Astrocyte (in vitro differentiated cells and primary cell): ENCODE measurements at regions not wholly inside any gene's neighbourhood (a gene's known extent, or its start where the extent isn't known, plus 50 kb on each side); places are given as distances from the start of the nearest gene placed in this dataset.

Source experiments
- DNase-seq: peaks from one replicate; pipeline ENCODE4 v3.0.0-alpha.2; 2010; ENCODE audit warnings: low read depth
- FAIRE-seq: peaks from 2 replicates; lab custom pipeline; 2011; peaks lifted over from hg19 to GRCh38; lab: Jason Lieb, UNC
- H2AFZ ChIP-seq: 2 replicates; pipeline ENCODE4 v1.6.0; 2012; ENCODE audit warnings: low read depth, low read length, inconsistent platforms
- H3K27ac ChIP-seq: 2 replicates; pipeline ENCODE4 v1.5.1; 2011; ENCODE audit warnings: low read depth, low read length, inconsistent platforms
- H3K27me3 ChIP-seq: 2 replicates; pipeline ENCODE4 v1.6.0; 2011; ENCODE audit warnings: low read length, inconsistent platforms; ENCODE audit not compliant: insufficient read depth
- H3K36me3 ChIP-seq: 2 replicates; pipeline ENCODE4 v1.5.1; 2011; ENCODE audit warnings: low read length, inconsistent platforms; ENCODE audit not compliant: insufficient read depth
- H3K4me1 ChIP-seq: 2 replicates; pipeline ENCODE4 v1.5.1; 2011; ENCODE audit warnings: low read length, inconsistent platforms; ENCODE audit not compliant: insufficient read depth
- H3K4me2 ChIP-seq: 2 replicates; pipeline ENCODE4 v1.6.0; 2012; ENCODE audit warnings: low read length, inconsistent platforms
- H3K4me3 ChIP-seq: 2 replicates; pipeline ENCODE4 v1.5.1; 2011; ENCODE audit warnings: low read depth, mild to moderate bottlenecking, low read length, inconsistent platforms; ENCODE audit not compliant: insufficient read depth
- H3K79me2 ChIP-seq: 2 replicates; pipeline ENCODE4 v1.6.0; 2012; ENCODE audit warnings: mild to moderate bottlenecking, low read length, inconsistent platforms; ENCODE audit not compliant: insufficient read depth
- H3K9ac ChIP-seq: 2 replicates; pipeline ENCODE4 v1.6.0; 2012; ENCODE audit warnings: mild to moderate bottlenecking, low read length, inconsistent platforms
- H3K9me3 ChIP-seq: 2 replicates; pipeline ENCODE4 v1.5.1; 2012; ENCODE audit warnings: low read depth, mild to moderate bottlenecking, low read length, inconsistent platforms; ENCODE audit not compliant: insufficient read depth
- H4K20me1 ChIP-seq: 2 replicates; pipeline ENCODE4 v1.6.0; 2012; ENCODE audit warnings: low read length, inconsistent platforms; ENCODE audit not compliant: insufficient read depth
- H3K27ac Mint-ChIP-seq: one replicate; pipeline ENCODE4 v1.8.0; 2021; ENCODE audit warnings: mild to moderate bottlenecking, mixed read lengths; ENCODE audit not compliant: unreplicated experiment
- H3K27me3 Mint-ChIP-seq: one replicate; pipeline ENCODE4 v1.8.0; 2021; ENCODE audit warnings: low read depth, mixed read lengths; ENCODE audit not compliant: unreplicated experiment
- H3K36me3 Mint-ChIP-seq: one replicate; pipeline ENCODE4 v1.8.0; 2021; ENCODE audit warnings: low read depth, mixed read lengths; ENCODE audit not compliant: unreplicated experiment
- H3K4me1 Mint-ChIP-seq: one replicate; pipeline ENCODE4 v1.8.0; 2021; ENCODE audit warnings: low read depth, mixed read lengths; ENCODE audit not compliant: unreplicated experiment
- H3K4me3 Mint-ChIP-seq: one replicate; pipeline ENCODE4 v1.8.0; 2021; ENCODE audit warnings: mild to moderate bottlenecking, moderate library complexity, mixed read lengths; ENCODE audit not compliant: unreplicated experiment
- H3K9me3 Mint-ChIP-seq: one replicate; pipeline ENCODE4 v1.8.0; 2021; ENCODE audit warnings: mild to moderate bottlenecking, mixed read lengths; ENCODE audit not compliant: unreplicated experiment
- CTCF ChIP-seq: IDR thresholded peaks from 2 replicates; pipeline ENCODE4 v1.5.1; 2011; ENCODE audit warnings: low read depth, mild to moderate bottlenecking, inconsistent platforms, low read length, moderate library complexity; ENCODE audit not compliant: insufficient read depth
- EZH2 ChIP-seq: IDR thresholded peaks from 2 replicates; pipeline ENCODE4 v1.6.1; 2012; ENCODE audit warnings: mild to moderate bottlenecking, low read length, inconsistent platforms; ENCODE audit not compliant: insufficient read depth

GRCh38 chr15:87746333-87746732, 510.2 kb downstream of the NTRK3 start:
- H3K27ac Mint-ChIP-seq, result no peak overlapping the region
- Histone ChIP-seq H3K79me2 (no peaks in the 10 kb centered on the region), H3K9ac (no peak overlapping the region), H3K36me3 (no peaks in the 10 kb centered on the region), H3K27ac (no peak overlapping the region), H4K20me1 (no peaks in the 10 kb centered on the region), H3K27me3 (no peaks in the 10 kb centered on the region), H3K9me3 (no peaks in the 10 kb centered on the region), H3K4me1 (no peaks in the 10 kb centered on the region), H2AFZ (no peak overlapping the region), H3K4me2 (no peak overlapping the region), H3K4me3 (no peak overlapping the region)
- no peak for DNase-seq
- no peaks in the 10 kb centered on the region for H3K27me3 Mint-ChIP-seq
- no peaks in the 10 kb centered on the region for H3K36me3 Mint-ChIP-seq
- no peaks in the 10 kb centered on the region for H3K9me3 Mint-ChIP-seq
- no peak overlapping the region for H3K4me3 Mint-ChIP-seq
- no peak for TF ChIP-seq EZH2
- TF ChIP-seq CTCF, result no peak
- FAIRE-seq, result no peak
- H3K4me1 Mint-ChIP-seq, result peaks cover 11% of the 10 kb centered on the region

- H3K79me2 ChIP-seq, result no peaks in the 10 kb centered on the region
- no peaks in the 10 kb centered on the region for H4K20me1 ChIP-seq
- no peak for FAIRE-seq
- no peaks in the 10 kb centered on the region for H3K27me3 ChIP-seq
- H3K4me2 ChIP-seq, result no peak overlapping the region
- H3K4me3 ChIP-seq, result no peak overlapping the region
- DNase-seq, result no peak
- H3K27me3 Mint-ChIP-seq, result no peaks in the 10 kb centered on the region
- H3K27ac Mint-ChIP-seq, result no peak overlapping the region
- H3K9ac ChIP-seq, result no peak overlapping the region
- TF ChIP-seq CTCF, result no peak
- no peak for TF ChIP-seq EZH2
- no peak overlapping the region for H3K4me3 Mint-ChIP-seq
- no peaks in the 10 kb centered on the region for H3K9me3 ChIP-seq
- H2AFZ ChIP-seq, result no peak overlapping the region
- peaks cover 25% of the 10 kb centered on the region for H3K4me1 Mint-ChIP-seq
- H3K4me1 ChIP-seq, result peaks cover 5% of the 10 kb centered on the region
- H3K36me3 Mint-ChIP-seq, result no peaks in the 10 kb centered on the region
- H3K36me3 ChIP-seq, result no peaks in the 10 kb centered on the region
- H3K27ac ChIP-seq, result no peak overlapping the region
- H3K9me3 Mint-ChIP-seq, result peaks cover 3% of the 10 kb centered on the region
These were observed 511.7 kb downstream of the NTRK3 start for GRCh38 chr15:87744815-87745214.

- H4K20me1 ChIP-seq, result no peaks in the 10 kb centered on the region
- H3K36me3 Mint-ChIP-seq, result no peaks in the 10 kb centered on the region
- no peaks in the 10 kb centered on the region for H3K36me3 ChIP-seq
- no peak overlapping the region for H3K4me2 ChIP-seq
- TF ChIP-seq EZH2 (no peak), CTCF (no peak)
- no peak overlapping the region for H3K4me3 Mint-ChIP-seq
- no peak overlapping the region for H3K4me3 ChIP-seq
- H3K79me2 ChIP-seq, result no peaks in the 10 kb centered on the region
- no peaks in the 10 kb centered on the region for H3K9me3 ChIP-seq
- H3K9ac ChIP-seq, result no peak overlapping the region
- H3K27ac Mint-ChIP-seq, result peak overlapping the region; percentile 58
- H3K9me3 Mint-ChIP-seq, result peaks cover 3% of the 10 kb centered on the region
- FAIRE-seq, result peak; percentile 54
- no peak overlapping the region for H2AFZ ChIP-seq
- no peaks in the 10 kb centered on the region for H3K27me3 ChIP-seq
- H3K4me1 Mint-ChIP-seq, result peaks cover 37% of the 10 kb centered on the region
- H3K27ac ChIP-seq, result no peak overlapping the region
- H3K27me3 Mint-ChIP-seq, result no peaks in the 10 kb centered on the region
- DNase-seq, result no peak
- peaks cover 10% of the 10 kb centered on the region for H3K4me1 ChIP-seq
These were observed 513.0 kb downstream of the NTRK3 start for GRCh38 chr15:87743562-87743961.
